NCI-H2171 treated with DMSO at 0.1 percent for 48 hours (cell line): ENCODE measurements at regions not wholly inside any gene's neighbourhood (a gene's known extent, or its start where the extent isn't known, plus 50 kb on each side); places are given as distances from the start of the nearest gene placed in this dataset.

Experiments
- DNase-seq: peaks from one replicate; lab custom pipeline; 2025; lab: John Stamatoyannopoulos, UW

GRCh38 chr14:87102811-87103378 lies 890.1 kb downstream of the GALC start:
- DNase-seq: no peak

DNA sequence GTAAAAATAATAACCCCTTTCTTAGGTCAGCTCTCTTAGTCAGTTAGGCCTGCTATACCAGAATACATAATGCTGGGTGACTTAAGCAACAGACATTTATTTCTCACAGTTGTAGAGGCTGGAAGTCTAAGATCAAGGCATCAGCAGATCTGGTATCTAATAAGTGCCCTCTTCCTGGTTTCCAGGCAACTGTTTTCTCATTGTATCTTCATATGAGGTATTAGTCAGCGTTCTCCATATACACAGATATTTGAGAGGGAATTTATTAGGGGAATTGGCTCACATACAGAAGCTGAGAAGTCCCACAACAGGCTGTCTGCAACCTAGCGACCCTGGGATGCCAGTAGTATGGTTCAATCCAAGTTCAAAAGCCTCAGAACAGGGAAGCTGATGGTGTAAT lies 896.0 kb downstream of the GALC start:
- DNase-seq: no peak

DNA sequence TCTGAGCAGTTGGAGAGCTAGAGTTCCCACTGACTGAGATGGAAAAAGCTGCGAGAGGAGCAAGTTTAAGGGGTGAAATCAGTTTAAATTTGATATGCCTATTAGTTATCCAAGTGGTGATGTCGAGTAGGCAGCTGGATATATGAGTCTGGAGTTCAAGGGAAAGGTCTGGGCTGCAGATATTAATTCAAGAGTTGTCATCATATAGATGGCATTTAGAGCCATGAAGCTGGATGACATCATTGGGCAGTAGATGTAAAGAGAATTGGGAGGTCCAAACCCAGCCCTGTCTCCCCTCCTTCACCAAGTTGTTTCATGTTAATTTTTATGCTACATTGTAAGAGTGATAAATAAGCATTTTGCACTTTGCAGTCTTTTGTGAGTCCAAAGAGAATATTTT lies 898.1 kb downstream of the GALC start:
- no peak for DNase-seq

GRCh38 chr14:87088588-87088987 lies 904.4 kb downstream of the GALC start:
- DNase-seq: peak; percentile 46

GRCh38 chr14:87087881-87088280 lies 905.1 kb downstream of the GALC start:
- no peak for DNase-seq

- DNase-seq: no peak
Measured at GRCh38 chr14:87084908-87085307, 908.1 kb downstream of the GALC start.

GRCh38 chr14:87082917-87083316 lies 910.1 kb downstream of the GALC start:
- no peak for DNase-seq

DNA sequence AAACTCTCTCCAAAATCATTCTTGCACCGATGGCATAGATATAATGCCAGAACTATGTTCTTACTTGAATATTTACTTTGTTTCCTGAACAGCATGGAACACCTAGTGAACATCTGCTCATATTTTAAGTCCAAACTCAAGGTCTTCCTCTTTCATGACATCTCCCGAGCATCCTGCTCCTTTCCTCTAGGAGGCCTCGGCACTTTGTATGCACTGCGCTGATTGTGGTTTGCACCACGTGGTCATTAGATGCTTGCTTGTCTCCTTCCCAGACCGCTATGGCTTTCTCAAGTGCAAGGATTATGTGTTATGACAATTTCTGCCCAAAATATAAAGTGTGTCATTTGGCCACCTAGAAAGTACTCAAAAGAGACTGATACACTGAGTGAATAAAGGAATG lies 912.0 kb downstream of the GALC start:
- DNase-seq: no peak

DNA sequence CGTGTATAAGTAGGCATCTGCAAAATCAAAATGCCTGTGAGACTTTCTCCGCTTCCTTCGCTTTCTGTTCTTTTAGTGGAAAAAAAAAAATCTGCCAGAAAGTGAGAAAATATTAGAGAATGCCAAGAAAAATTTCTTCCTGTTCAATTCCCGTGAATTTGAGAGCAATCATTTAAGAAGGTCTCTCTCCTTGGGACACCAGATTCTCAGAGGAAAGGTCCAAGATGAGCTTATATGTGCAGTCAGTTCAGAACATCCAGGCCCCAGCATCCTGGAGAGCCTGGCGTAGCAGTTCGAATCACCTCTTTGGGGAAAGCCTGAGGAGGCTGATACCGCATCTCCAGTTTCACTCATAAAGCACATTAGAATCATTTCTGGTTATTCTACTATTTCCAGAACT lies 912.8 kb downstream of the GALC start:
- no peak for DNase-seq

DNA sequence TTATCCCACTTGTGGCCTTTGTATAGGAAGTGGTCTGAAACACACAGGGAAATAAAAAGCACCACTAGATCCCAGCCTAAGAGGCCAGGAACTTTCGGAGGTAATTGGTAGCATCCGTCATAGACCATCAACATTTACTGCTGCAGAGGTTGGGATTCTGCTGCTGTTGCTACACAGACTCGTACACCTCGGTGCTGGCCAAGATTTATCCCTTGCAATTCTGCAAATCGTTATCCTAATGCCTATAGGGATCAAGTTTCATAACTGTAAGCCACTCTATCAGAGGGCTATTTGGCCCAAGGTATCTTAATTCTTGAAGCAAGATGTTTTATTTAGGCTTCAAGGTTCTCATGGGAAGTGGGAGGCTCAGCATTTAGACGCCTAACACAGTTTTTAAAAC lies 913.6 kb downstream of the GALC start:
- peak; percentile 11 for DNase-seq

DNA sequence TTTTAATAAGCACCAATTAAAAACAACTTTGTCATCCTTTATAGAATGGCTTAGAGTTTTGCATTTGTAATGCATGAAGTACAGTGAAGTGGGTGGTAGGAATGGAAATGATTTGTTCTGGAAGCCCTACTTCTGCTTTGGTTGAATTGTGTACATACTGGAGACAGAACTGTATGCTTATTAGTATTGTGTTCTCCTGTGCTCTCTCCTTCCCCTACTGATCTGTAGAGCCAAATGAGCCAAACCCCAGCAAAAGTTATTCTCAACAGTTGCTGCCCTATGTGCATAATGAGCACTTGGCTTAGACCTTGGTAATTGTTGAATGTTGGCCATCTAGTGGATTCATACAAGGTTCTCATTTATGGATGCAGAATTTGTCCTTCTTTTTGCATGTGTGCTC lies 916.1 kb downstream of the GALC start:
- DNase-seq: no peak

DNA sequence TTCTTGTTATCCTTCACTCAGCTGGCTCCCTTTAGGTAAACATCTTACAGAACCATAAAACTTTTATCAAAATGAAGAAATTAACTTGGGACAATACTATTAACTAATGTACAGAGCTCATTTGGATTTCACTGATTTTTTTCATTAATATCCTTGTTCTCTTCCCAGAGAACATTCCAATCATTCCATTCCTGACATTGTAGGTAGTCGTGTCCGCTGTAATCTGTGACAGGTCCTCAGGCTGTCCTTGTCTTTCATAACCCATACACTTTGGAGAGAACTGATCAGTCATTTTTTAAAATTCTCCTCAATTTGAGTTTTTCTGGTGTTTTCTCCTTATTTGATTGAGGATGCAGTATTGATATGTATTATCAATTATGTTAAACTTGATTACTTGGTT lies 916.8 kb downstream of the GALC start:
- no peak for DNase-seq

- DNase-seq: no peak
Measured at GRCh38 chr14:87073880-87074570, 919.0 kb downstream of the GALC start.

DNA sequence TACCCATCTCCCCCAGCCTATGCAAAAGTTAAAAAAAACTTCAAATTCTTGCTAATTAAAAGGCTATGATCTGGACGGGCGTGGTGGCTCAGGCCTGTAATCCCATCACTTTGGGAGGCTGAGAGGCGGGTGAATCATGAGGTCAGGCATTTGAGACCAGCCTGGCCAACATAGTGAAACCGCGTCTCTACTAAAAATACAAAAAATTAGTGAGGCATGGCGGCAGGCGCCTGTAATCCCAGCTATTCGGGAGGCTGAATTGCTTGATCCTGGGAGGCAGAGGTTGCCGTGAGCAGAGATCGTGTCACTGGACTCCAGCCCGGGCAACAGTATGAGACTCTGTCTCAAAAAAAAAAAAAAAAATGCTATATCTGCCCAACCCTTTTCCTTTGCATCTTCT lies 925.4 kb downstream of the GALC start:
- no peak for DNase-seq

- no peak for DNase-seq
Measured at GRCh38 chr14:87067061-87067460, 925.9 kb downstream of the GALC start.

- peak; percentile 45 for DNase-seq
Measured at GRCh38 chr14:87066221-87066817, 926.7 kb downstream of the GALC start.

DNA sequence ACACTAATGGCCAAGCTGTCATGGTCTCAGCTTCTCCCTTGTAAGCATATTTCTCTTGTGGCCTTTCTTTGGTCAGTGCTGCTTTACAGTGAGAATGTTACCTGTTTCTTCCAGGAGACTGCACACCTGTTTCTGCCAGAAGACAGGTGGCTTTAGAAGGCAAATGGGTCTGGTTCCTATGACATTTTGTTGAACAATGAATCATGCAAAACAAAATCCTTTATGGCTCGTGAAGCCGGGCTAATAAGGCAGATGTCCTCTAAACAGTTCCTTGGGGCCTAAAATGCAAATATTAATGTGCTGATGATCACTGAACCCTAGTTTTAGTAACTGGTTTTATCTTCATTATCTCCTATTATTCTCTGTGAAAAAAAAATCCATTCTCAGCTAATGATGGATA lies 927.6 kb downstream of the GALC start:
- DNase-seq: peak; percentile 34

DNA sequence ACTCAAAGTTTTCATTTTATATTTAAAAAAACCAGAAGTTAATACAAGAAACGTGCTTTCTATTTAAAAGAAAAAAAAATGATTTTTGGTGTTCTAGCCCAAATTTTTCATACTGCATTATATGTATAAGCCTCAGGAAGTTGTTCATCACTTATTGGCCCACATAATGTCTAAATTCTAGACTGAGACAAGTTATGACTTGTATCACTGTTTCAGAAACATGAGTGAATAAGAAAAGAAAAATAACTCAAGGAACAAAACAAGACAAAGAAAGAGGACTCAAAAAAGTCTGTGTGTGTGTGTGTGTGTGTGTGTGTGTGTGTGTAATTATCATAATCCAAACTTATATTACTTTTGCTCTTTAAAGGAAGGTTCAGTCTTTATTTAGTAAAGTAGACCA lies 929.8 kb downstream of the GALC start:
- no peak for DNase-seq

DNA sequence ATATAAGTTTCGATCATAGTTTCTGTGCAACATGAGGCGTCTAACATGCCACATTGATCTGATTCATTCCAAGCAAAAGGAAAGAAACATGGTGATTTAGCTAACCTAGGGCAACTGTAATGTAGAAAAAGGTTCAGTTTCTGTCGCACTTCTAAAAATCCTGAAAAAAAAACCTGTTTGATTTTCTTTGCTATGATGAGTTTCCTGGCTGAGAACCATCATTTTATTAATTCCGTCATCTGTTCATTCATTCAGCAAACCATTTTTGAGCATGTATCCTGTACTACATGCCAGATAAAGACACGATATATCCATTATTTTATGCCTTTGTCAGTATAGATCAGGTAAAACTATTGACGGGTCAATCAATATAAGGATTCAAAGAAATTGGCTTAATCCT lies 932.6 kb downstream of the GALC start:
- no peak for DNase-seq

GRCh38 chr14:87059060-87059839 lies 933.7 kb downstream of the GALC start:
- no peak for DNase-seq

DNA sequence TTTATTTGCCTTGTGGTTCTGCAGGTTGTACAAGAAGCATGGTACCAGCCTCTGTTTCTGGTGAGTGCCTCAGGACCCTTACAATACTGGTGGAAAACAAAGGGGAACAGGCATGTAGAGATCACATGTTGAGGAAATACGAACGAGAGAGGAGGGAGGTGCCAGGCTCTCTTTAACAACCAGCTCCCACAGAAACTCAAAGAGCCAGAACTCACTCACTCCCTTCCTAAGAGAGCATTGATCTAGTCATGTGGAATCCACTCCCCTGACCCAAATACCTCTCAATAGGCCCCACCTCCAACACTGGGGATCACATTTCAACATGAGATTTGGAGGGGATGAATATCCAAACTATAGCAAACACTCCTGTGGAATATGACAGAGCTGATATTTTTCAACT lies 938.0 kb downstream of the GALC start:
- DNase-seq: peak; percentile 21

DNA sequence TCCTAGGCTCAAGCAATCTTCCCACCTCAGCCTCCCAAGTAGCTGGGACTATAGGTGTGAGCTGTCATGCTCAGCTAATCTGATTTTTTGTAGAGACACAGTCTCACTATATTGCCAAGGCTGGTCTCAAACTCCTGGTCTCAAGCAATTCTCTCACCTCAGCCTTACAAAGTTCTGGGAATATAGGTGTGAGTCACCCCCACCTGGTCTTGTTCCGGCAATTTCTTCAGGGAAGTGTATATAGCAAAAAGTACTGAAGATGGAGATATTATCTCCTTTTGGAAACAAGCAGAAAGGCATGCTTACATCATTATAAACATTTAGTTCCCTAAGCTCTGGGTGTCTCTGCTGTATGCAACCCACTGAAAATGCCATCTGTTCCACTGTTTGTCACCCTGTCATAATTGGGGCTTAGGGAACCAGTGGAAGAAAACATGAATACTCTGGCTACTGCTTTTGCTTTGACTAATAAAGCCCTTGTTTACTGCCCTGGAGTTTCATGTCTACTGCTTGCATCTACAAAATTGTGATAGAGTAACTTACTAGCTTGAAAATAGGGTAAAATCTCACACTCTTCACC lies 940.2 kb downstream of the GALC start:
- peak; percentile 96 for DNase-seq

DNA sequence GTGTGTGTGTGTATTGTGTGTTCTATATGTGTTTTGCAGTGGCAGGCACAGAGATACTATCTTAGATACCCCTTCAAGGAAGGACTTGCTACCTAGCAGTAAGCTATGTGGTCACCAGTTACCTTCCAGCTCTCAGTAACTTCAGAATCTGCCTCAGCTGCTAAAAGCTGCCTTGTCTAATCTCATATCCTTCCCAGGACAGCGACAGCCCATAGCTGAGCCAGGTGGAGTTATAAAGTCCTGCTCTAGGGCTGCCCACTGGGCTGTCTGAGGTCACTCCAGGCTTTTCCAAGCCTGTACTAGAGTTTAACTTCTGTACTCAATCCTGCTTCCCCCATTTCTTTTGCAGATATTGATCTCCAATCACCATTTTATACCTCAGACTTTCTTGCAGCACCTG lies 942.6 kb downstream of the GALC start:
- DNase-seq: no peak
